ENCODE measurements at regions not wholly inside any gene's neighbourhood (a gene's known extent, or its start where the extent isn't known, plus 50 kb on each side); places are given as distances from the start of the nearest gene placed in this dataset.

GRCh38 chr13:42680748-42681147 lies 100.6 kb upstream of the FAM216B start:
- TF ChIP-seq TEAD4 (IDR thresholded peaks at IDR 0.05) (no peak), CEBPB (IDR thresholded peaks at IDR 0.05) (no peak), MAX (IDR thresholded peaks at IDR 0.05) (no peak), ZBTB7A (IDR thresholded peaks at IDR 0.05; ENCODE audit: low read depth) (no peak), TAF1 (IDR thresholded peaks at IDR 0.05; ENCODE audit: low read depth) (no peak), NFIC (IDR thresholded peaks at IDR 0.05) (no peak), EP300 (IDR thresholded peaks at IDR 0.05; ENCODE audit: borderline replicate concordance) (no peak)
- TF ChIP-seq, protein P1, sequence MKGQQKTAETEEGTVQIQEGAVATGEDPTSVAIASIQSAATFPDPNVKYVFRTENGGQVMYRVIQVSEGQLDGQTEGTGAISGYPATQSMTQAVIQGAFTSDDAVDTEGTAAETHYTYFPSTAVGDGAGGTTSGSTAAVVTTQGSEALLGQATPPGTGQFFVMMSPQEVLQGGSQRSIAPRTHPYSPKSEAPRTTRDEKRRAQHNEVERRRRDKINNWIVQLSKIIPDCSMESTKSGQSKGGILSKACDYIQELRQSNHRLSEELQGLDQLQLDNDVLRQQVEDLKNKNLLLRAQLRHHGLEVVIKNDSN (IDR thresholded peaks at IDR 0.05), result no peak
- TF ChIP-seq, protein P2, sequence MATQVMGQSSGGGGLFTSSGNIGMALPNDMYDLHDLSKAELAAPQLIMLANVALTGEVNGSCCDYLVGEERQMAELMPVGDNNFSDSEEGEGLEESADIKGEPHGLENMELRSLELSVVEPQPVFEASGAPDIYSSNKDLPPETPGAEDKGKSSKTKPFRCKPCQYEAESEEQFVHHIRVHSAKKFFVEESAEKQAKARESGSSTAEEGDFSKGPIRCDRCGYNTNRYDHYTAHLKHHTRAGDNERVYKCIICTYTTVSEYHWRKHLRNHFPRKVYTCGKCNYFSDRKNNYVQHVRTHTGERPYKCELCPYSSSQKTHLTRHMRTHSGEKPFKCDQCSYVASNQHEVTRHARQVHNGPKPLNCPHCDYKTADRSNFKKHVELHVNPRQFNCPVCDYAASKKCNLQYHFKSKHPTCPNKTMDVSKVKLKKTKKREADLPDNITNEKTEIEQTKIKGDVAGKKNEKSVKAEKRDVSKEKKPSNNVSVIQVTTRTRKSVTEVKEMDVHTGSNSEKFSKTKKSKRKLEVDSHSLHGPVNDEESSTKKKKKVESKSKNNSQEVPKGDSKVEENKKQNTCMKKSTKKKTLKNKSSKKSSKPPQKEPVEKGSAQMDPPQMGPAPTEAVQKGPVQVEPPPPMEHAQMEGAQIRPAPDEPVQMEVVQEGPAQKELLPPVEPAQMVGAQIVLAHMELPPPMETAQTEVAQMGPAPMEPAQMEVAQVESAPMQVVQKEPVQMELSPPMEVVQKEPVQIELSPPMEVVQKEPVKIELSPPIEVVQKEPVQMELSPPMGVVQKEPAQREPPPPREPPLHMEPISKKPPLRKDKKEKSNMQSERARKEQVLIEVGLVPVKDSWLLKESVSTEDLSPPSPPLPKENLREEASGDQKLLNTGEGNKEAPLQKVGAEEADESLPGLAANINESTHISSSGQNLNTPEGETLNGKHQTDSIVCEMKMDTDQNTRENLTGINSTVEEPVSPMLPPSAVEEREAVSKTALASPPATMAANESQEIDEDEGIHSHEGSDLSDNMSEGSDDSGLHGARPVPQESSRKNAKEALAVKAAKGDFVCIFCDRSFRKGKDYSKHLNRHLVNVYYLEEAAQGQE (IDR thresholded peaks at IDR 0.05; ENCODE audit: low read depth), result no peak

All from Ishikawa (cell line).